CD4-positive, alpha-beta T cell treated with Interleukin-15 for 4 hours (primary cell): ENCODE measurements at regions not wholly inside any gene's neighbourhood (a gene's known extent, or its start where the extent isn't known, plus 50 kb on each side); places are given as distances from the start of the nearest gene placed in this dataset.

ENCODE experiments used
- DNase-seq: peaks from one replicate; pipeline ENCODE4 v3.0.0-alpha.2; 2020; ENCODE audit warnings: low spot score

DNA sequence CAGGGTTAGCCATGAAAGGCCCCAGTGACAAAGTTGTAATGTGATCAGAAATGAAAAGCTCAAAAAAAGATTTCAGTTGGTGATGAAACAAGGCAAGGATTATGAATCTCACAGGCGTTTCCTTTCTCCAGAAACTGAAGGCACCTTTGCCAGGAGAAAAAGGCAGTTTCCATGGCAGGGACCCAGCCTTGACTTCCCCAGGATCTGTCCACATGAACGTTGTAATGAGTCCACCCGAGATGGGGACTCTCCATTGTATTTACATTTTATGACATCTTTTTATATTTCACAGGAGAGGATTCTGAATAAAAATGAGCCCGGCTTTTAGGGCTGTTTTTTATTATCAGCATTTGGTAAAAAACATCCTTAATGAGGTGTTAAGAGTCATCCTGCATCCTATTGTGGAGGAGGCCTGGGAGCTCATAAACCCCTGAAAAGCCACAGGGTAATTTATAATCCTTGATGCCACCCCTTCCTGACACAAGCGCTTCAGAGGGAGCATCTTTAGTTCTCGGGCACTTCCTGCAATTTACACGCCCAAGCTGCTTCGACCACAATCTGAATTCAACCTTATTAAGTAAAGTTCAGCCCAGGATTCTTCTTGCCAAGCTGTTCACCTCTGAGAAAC lies 74.1 kb upstream of the SALL4 start:
- DNase-seq: no peak

DNA sequence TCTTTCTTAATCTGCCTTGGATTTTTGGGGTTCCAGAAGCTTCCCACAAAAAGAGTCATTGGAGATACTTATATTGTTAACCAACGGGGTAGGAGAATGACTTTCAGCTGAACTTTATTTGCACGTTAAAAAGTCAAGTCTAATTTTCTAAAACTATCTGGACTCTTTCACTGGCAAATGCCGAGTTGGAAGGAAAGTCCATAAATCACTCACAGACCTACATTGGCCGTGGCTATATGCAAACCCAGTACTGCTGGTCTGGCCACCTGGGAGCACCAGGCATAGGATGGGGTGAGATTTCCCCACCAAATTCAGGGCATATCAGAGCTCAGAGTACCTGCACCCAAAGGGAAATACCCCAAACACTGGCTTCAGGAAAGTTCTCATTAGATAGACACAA lies 71.3 kb upstream of the SALL4 start:
- DNase-seq: no peak

DNA sequence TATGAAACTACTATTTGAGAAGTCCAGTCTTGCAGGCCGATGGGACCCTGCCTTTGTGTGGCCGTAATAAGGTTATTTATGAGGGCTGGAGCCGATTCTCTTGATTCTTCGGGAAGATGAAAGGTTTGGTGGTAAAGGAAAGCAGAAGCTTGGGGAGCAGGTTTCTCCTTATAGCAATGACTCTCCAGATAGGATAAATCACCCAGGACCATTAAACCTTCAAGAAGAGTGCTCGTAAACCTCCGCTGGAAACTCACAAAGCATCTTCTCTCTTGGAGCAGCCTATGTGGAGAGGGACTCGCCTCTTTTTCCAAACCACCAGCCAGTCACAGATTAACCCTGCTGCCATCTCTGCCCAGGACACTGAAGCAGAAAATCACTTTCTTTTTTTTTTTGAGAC lies 69.6 kb upstream of the SALL4 start:
- DNase-seq: no peak

DNA sequence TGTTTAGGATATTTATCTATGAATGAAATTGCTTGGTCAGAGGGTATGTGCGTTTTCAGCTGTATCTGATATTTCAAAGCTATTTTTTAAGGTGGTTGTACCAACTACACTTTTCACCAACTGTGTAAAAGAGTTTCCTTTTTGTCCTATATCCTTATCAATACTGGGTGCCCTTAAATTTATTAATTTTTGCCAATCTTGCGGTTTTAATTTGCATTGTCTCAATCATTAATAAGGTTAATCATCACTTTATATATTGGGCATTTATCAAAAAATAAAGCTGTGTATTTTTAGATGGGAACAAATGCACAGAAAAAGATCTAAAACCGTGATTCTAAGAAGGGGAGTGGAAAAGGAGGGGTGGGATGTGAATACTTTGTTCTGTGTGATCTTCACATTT lies 66.7 kb upstream of the SALL4 start:
- DNase-seq: no peak

DNA sequence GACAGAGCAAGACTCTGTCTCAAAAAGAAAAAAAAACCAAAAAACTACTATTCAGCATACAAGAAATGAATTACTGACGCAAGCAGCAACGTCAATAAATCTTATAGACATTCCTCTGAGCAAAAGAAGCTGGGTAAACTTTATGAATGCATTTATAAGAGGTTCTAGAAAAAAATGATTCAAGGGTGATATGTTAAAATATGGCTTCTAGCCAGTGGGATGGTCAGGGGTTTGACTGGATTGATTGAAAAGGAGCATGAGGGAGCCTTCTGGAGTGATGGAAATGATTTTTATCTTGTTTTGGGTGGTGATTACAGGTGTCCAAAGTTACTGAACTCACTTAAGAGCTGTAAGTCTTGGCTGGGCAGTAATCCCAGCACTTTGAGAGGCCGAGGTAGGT lies 64.9 kb upstream of the SALL4 start:
- DNase-seq: no peak

DNA sequence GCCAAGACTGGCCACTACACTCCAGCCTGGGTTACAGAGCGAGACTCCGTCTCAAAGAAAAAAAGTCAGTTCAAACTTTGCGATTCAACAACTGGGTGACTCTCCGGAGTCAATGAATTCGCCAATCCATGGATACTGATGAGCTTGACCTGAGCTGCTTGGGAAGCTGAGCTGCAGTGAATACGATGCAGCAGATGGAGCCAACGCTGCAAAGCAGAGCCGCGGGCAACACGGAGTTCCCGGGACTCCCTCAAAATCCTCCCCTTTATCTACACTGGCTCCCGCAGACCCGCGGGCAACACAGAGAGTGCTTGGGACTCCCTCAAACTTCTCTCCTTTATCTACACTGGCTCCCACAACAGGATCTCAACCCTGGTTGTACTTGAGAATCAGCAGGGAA lies 62.6 kb upstream of the SALL4 start:
- no peak for DNase-seq

DNA sequence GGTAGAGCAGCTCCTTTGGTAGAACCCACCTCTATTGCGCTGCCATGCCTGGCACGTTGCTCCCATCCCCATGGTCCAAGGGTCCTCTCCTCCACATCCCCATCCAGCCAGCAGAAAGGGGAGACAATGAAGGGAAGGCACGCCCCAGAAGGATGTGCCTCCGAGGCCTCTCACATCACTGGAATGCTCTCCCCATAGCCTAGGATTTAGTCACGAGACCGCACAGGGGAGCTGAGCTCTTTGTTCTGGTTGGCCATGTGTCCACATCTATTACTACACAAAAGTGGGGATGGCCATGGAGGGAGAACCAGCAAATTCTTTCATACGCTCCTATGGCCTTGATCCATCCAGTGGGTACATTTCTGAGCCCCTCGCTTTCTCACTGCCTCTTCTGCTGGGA lies 60.5 kb upstream of the SALL4 start:
- DNase-seq: no peak

DNA sequence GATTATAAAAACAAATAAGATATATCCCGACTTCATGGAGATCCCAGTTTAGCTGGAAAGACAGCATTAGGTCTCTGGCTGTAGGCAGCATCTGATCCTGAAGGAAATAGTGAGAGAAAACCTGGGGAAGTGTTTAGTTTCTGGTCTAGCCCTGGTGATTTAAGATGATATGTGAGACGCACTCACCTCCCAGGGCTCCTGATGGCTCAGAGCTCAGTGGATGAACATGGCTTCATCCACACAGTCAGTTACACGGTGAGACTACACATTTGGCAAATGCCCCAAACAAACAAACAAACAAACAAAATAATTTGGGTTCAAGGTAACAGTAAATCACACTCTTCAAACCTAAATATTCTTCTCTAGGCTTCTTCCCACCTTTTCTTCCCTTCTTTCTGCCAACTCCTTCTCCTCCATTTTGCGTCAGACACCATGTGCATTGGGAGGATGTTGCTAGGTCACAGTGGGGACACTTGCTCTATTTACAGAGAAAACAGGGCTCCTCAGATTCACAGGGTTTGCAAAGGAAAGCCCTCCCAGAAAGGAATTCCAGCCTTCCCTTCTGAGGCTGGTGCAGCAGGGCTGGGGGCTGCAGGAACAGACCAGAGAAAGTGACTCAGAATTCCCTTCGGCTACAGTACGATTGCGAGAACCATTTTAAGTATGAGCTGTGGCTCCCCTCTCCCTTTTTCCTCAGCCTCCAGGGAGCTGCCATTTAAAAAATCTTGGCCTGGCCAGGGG lies 59.6 kb upstream of the SALL4 start:
- no peak for DNase-seq

DNA sequence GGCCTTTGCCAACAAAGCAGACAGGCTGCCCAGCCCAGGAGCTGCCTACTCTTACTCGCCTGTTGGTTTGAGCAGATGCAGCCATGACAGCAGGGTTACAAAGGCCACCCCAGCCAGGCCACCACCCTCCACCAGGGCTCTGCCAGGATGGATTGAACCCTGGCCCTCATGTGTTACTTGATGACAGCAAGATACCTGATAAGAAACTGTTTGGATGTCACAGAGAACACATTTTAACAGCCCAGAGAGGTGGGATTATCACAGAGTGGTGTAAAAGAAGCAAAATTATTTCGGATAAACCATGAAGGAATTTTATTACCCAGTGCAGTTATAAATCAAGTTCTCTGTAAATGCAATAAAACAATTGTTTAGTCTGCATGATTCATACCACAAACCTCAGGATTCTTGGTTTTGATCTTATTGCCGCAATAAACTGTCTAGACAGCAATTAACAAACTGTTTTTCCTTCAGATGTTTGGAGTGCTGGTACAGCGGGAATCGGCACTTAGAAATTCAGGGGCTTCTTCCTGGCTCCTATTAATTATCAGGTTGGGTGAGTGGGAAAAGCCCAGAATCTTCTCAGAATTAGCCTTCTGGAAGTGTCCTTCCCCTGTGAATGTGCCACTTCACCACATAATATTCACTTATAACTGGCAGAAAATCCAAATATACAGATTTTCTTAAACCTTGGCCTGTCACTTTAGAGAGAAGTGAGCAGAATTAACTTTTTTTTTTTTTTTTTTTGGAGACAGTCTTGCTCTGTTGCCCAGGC lies 58.0 kb upstream of the SALL4 start:
- DNase-seq: no peak

DNA sequence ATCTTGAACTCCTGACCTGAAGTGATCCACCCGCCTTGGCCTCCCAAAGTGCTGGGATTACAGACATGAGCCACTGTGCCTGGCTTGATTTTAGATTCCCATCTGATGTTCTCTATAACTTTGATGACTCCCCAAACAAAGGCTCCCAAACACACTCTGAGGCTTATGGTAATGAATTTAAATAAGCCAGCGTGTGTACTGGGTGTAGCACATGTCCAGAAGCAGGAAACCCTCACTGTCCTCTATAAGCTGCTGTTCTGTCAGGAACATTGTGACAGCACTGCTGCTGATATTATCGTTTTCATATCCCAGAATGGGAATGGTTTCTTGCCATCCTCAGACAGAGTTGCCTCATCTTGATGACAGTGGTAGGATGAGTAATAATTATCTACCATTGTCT lies 54.1 kb upstream of the SALL4 start:
- no peak for DNase-seq

DNA sequence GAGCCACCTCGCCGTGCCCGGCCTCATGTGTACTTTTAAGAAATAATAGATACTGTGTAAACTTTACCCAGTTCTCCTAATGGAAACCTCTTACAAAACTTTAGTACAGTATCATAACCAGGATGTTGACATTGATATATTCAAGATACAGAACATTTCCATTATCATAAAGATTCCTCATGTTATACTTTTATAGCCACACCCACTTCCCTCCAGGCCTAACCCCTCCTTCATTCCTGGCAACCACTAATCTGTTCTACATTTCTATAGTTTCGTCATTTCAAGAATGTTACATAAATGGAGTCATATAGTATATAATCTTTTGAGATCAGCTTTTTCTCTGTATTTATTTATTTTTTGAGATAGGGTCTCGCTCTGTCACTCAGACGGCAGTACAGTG lies 52.6 kb upstream of the SALL4 start:
- no peak for DNase-seq
